ENCODE measurements at regions not wholly inside any gene's neighbourhood (a gene's known extent, or its start where the extent isn't known, plus 50 kb on each side); places are given as distances from the start of the nearest gene placed in this dataset.

GRCh38 chr11:27250867-27251665 is 111.9 kb downstream of the CCDC34 start:
- TF ChIP-seq EP300 (IDR thresholded peaks at IDR 0.05; ENCODE audit: low read depth) (no peak), CTCF (IDR thresholded peaks at IDR 0.05) (no peak)

Measured in transverse colon (tissue), 3 donors.